OCI-LY7 (cell line): ENCODE measurements at regions not wholly inside any gene's neighbourhood (a gene's known extent, or its start where the extent isn't known, plus 50 kb on each side); places are given as distances from the start of the nearest gene placed in this dataset.

Experiments
- CTCF ChIP-seq: fragments of 200-600 bp; sonication (generic); conservative IDR thresholded peaks from 2 replicates; pipeline ENCODE4 v1.5.1; 2014; ENCODE audit warnings: mild to moderate bottlenecking, antibody characterized with exemption, low read length, moderate library complexity, mixed read lengths
- EZH2phosphoT487 ChIP-seq: fragments of 200-600 bp; sonication (generic); IDR thresholded peaks from 2 replicates; pipeline ENCODE4 v1.6.1; 2018; ENCODE audit warnings: low read depth, borderline replicate concordance, mild to moderate bottlenecking, mixed run types, antibody characterized with exemption, low read length, moderate library complexity, mixed read lengths

GRCh38 chr14:28875934-28876571 lies 109.5 kb downstream of the FOXG1 start:
- TF ChIP-seq CTCF (no peak), EZH2phosphoT487 (no peak)
